Panc1 (cell line): ENCODE measurements at regions not wholly inside any gene's neighbourhood (a gene's known extent, or its start where the extent isn't known, plus 50 kb on each side); places are given as distances from the start of the nearest gene placed in this dataset.

Experiments
- ATAC-seq: fragments of 200-7000 bp; cut with Tn5 transposase; 2 replicates; pipeline ENCODE4 v1.9.1; 2020; ENCODE audit warnings: mild to moderate bottlenecking, moderate library complexity
- BruUV-seq: library from RNA; stranded (reverse); fragments of 400-500 nt; replicated peaks from 2 replicates; lab custom pipeline; 2021; lab: Mats Ljungman, UMichigan
- CTCF ChIA-PET: fragments of 300-600 bp; sonication (Branson Sonifier 250); formaldehyde crosslinking; loops from one replicate; lab custom pipeline; 2022; ENCODE audit warnings: antibody characterized with exemption; lab: Charles Lee
- POLR2A ChIA-PET: fragments of 300-600 bp; sonication (Branson Sonifier 250); formaldehyde crosslinking; loops from one replicate; lab custom pipeline; 2022; ENCODE audit warnings: antibody characterized with exemption; lab: Charles Lee
- DNase-seq: peaks from one replicate; pipeline ENCODE4 v3.0.0-alpha.2; 2010; ENCODE audit warnings: low read depth, low spot score
- H3K27ac ChIP-seq: 2 replicates; pipeline ENCODE4 v1.5.1; 2011; ENCODE audit warnings: mild to moderate bottlenecking, low read length, inconsistent platforms
- H3K27me3 ChIP-seq: fragments of 200-500 bp; sonication (Bioruptor generic); 2 replicates; pipeline ENCODE4 v1.6.0; 2014; ENCODE audit warnings: low read length, inconsistent platforms; ENCODE audit not compliant: control insufficient read depth, insufficient read depth
- H3K36me3 ChIP-seq: fragments of 200-500 bp; sonication (Bioruptor generic); 2 replicates; pipeline ENCODE4 v1.5.1; 2014; ENCODE audit warnings: inconsistent platforms, mild to moderate bottlenecking, low read length, moderate library complexity; ENCODE audit not compliant: control insufficient read depth, insufficient read depth
- H3K4me1 ChIP-seq: 2 replicates; pipeline ENCODE4 v1.5.1; 2011; ENCODE audit warnings: inconsistent platforms, mild to moderate bottlenecking, low read length, moderate library complexity; ENCODE audit not compliant: control insufficient read depth, insufficient read depth
- H3K4me3 ChIP-seq, 2 experiments: 2 replicates each; pipeline ENCODE4 v1.5.1; 2011 to 2012; ENCODE audit warnings: low read depth in 2 of 2, low read length in 2 of 2, mild to moderate bottlenecking in 2 of 2, inconsistent platforms in 1 of 2, moderate library complexity in 1 of 2
- H3K9me3 ChIP-seq: fragments of 200-500 bp; sonication (Bioruptor generic); 2 replicates; pipeline ENCODE4 v1.5.1; 2014; ENCODE audit warnings: low read depth, mild to moderate bottlenecking, inconsistent platforms, low read length, moderate library complexity; ENCODE audit not compliant: control insufficient read depth, insufficient read depth
- CTCF ChIP-seq: fragments of 450-650 bp; IDR thresholded peaks from 2 replicates; pipeline ENCODE4 v1.5.1; 2017; ENCODE audit warnings: mild to moderate bottlenecking
- POLR2AphosphoS5 ChIP-seq: IDR thresholded peaks from 2 replicates; pipeline ENCODE4 v1.6.1; 2012; ENCODE audit warnings: mild to moderate bottlenecking, low read depth, low read length, moderate library complexity
- REST ChIP-seq, 2 experiments: IDR thresholded peaks; 2 replicates each; pipeline ENCODE4 v1.6.1; 2011 to 2012; ENCODE audit warnings: low read depth in 2 of 2, control low read depth in 1 of 2, low read length in 1 of 2, mild to moderate bottlenecking in 1 of 2, moderate library complexity in 1 of 2; ENCODE audit not compliant: insufficient read depth in 1 of 2
- SIN3A ChIP-seq: IDR thresholded peaks from 2 replicates; pipeline ENCODE4 v1.6.1; 2012; ENCODE audit warnings: low read depth, mild to moderate bottlenecking, low read length, moderate library complexity, borderline replicate concordance; ENCODE audit not compliant: insufficient read depth
- TCF7L2 ChIP-seq: IDR thresholded peaks from 2 replicates; pipeline ENCODE4 v1.6.1; 2011; ENCODE audit warnings: mild to moderate bottlenecking, low read depth, low read length, inconsistent platforms
- in situ Hi-C: cut with HindIII; loops from 2 replicates; pipeline ENCODE4 v1.10.0; 2016; ENCODE audit warnings: low sequenced_read_pairs, low pct_unique_long_range_greater_than_20kb
- intact Hi-C: fragments of 100-400 bp; cut with micrococcal nuclease; formaldehyde crosslinking; loops from one replicate; pipeline ENCODE4 v1.10.0; 2022; ENCODE audit not compliant: unreplicated experiment

GRCh38 chr6:74623027-74623426 lies 582.8 kb downstream of the COL12A1 start:
- H3K4me3 ChIP-seq = no peak overlapping the region
- DNase-seq = no peak
- CTCF ChIA-PET = interaction anchor here (0.6 kb wide), 1 partner anchor 949 kb away, joined by 3 read pairs; no protein-coding TSS in a partner anchor
- POLR2A ChIA-PET = no interaction called here
- no peaks in the 10 kb centered on the region for H3K9me3 ChIP-seq
- no peaks in the 10 kb centered on the region for H3K36me3 ChIP-seq
- no peaks in the 10 kb centered on the region for H3K27me3 ChIP-seq
- in situ Hi-C loops (no loop called here), intact Hi-C loops (no loop called here)
- BruUV-seq = no TSS peak
- H3K4me1 ChIP-seq = no peaks in the 10 kb centered on the region
- TF ChIP-seq POLR2AphosphoS5 (no peak), SIN3A (no peak), REST (IDR thresholded peaks at IDR 0.05; ENCODE audit: insufficient read depth in 1 of 2, low read depth in 2 of 2, low read length in 1 of 2) (no peak), CTCF (no peak), TCF7L2 (no peak)
- no peak overlapping the region for H3K27ac ChIP-seq
- ATAC-seq = no peak

- Histone ChIP-seq H3K4me3 (no peak overlapping the region), H3K36me3 (no peaks in the 10 kb centered on the region), H3K27ac (no peak overlapping the region), H3K4me1 (no peaks in the 10 kb centered on the region), H3K27me3 (no peaks in the 10 kb centered on the region), H3K9me3 (no peaks in the 10 kb centered on the region)
- in situ Hi-C loops (no loop called here), intact Hi-C loops (no loop called here)
- no peak for ATAC-seq
- DNase-seq = no peak
- no TSS peak for BruUV-seq
- POLR2A ChIA-PET = interaction anchor here (0.6 kb wide), 1 partner anchor 526 kb away, joined by 4 read pairs; no protein-coding TSS in a partner anchor
- TF ChIP-seq SIN3A (no peak), CTCF (no peak), POLR2AphosphoS5 (no peak), REST (IDR thresholded peaks at IDR 0.05; ENCODE audit: insufficient read depth in 1 of 2, low read depth in 2 of 2, low read length in 1 of 2) (no peak), TCF7L2 (no peak)
- CTCF ChIA-PET = no interaction called here
These were observed 594.6 kb downstream of the COL12A1 start for GRCh38 chr6:74611220-74611619.
